ENCODE measurements at regions not wholly inside any gene's neighbourhood (a gene's known extent, or its start where the extent isn't known, plus 50 kb on each side); places are given as distances from the start of the nearest gene placed in this dataset.

- no peak overlapping the region for H3K4me3 ChIP-seq
- TF ChIP-seq CTCF (IDR thresholded peaks at IDR 0.05) (no peak), POLR2A (IDR thresholded peaks at IDR 0.05) (no peak), POLR2AphosphoS5 (IDR thresholded peaks at IDR 0.05; ENCODE audit: insufficient read depth in 1 of 2, low read depth in 1 of 2) (no peak)
These were observed 59.2 kb downstream of the IL12A start for GRCh38 chr3:160047876-160048275.

GRCh38 chr3:160049038-160049437 lies 60.4 kb downstream of the IL12A start:
- Histone ChIP-seq H3K9me3 (no peaks in the 10 kb centered on the region), H3K27ac (no peak overlapping the region), H3K27me3 (no peaks in the 10 kb centered on the region), H3K4me1 (no peaks in the 10 kb centered on the region), H3K4me3 (no peak overlapping the region), H3K36me3 (no peaks in the 10 kb centered on the region)
- TF ChIP-seq CTCF (IDR thresholded peaks at IDR 0.05): no peak
- DNase-seq (ENCODE audit: extremely low spot score in 2 of 2): no peak
- intact Hi-C loops (cut with DNase I): no loop called here

More at GRCh38 chr3:160047876-160048275, 59.2 kb downstream of the IL12A start:
- Histone ChIP-seq H3K27ac (no peak overlapping the region), H3K27me3 (no peaks in the 10 kb centered on the region), H3K9me3 (no peaks in the 10 kb centered on the region), H3K36me3 (no peaks in the 10 kb centered on the region), H3K4me1 (no peaks in the 10 kb centered on the region)
- intact Hi-C loops (cut with DNase I): no loop called here
- DNase-seq (ENCODE audit: extremely low spot score in 2 of 2): no peak

GRCh38 chr3:160049565-160049964 lies 60.9 kb downstream of the IL12A start:
- Histone ChIP-seq H3K27me3 (no peaks in the 10 kb centered on the region), H3K36me3 (no peaks in the 10 kb centered on the region), H3K4me1 (no peaks in the 10 kb centered on the region), H3K27ac (no peak overlapping the region), H3K9me3 (no peaks in the 10 kb centered on the region), H3K4me3 (no peak overlapping the region)
- intact Hi-C loops (cut with DNase I): no loop called here
- TF ChIP-seq CTCF (IDR thresholded peaks at IDR 0.05): no peak
- TF ChIP-seq POLR2AphosphoS5 (IDR thresholded peaks at IDR 0.05; ENCODE audit: insufficient read depth in 1 of 2, low read depth in 1 of 2): no peak
- no peak for TF ChIP-seq POLR2A (IDR thresholded peaks at IDR 0.05)
- no peak for DNase-seq (ENCODE audit: extremely low spot score in 2 of 2)

- no peak for TF ChIP-seq POLR2A (IDR thresholded peaks at IDR 0.05)
- TF ChIP-seq POLR2AphosphoS5 (IDR thresholded peaks at IDR 0.05; ENCODE audit: insufficient read depth in 1 of 2, low read depth in 1 of 2): no peak
- no peak for TF ChIP-seq CTCF (IDR thresholded peaks at IDR 0.05)
- no peak overlapping the region for H3K27ac ChIP-seq
- H3K4me1 ChIP-seq: no peaks in the 10 kb centered on the region
- H3K9me3 ChIP-seq: no peaks in the 10 kb centered on the region
- H3K36me3 ChIP-seq: no peaks in the 10 kb centered on the region
- H3K27me3 ChIP-seq: no peaks in the 10 kb centered on the region
- intact Hi-C loops (cut with DNase I): no loop called here
- DNase-seq (ENCODE audit: extremely low spot score in 2 of 2): no peak
- no peak overlapping the region for H3K4me3 ChIP-seq
These were observed 61.4 kb downstream of the IL12A start for GRCh38 chr3:160049988-160050387.

- Histone ChIP-seq H3K36me3 (no peaks in the 10 kb centered on the region), H3K9me3 (no peaks in the 10 kb centered on the region), H3K4me1 (no peaks in the 10 kb centered on the region), H3K27me3 (no peaks in the 10 kb centered on the region), H3K4me3 (peak overlapping the region in 1 of 2 donors; percentile 22), H3K27ac (no peak overlapping the region)
- DNase-seq (ENCODE audit: extremely low spot score in 2 of 2): no peak
- no peak for TF ChIP-seq POLR2AphosphoS5 (IDR thresholded peaks at IDR 0.05; ENCODE audit: insufficient read depth in 1 of 2, low read depth in 1 of 2)
- TF ChIP-seq POLR2A (IDR thresholded peaks at IDR 0.05): no peak
- TF ChIP-seq CTCF (IDR thresholded peaks at IDR 0.05): no peak
- intact Hi-C loops (cut with DNase I): no loop called here
These were observed 63.9 kb downstream of the IL12A start for GRCh38 chr3:160052385-160053047.
